GM21619 (cell line): ENCODE measurements at regions not wholly inside any gene's neighbourhood (a gene's known extent, or its start where the extent isn't known, plus 50 kb on each side); places are given as distances from the start of the nearest gene placed in this dataset.

Experiments
- ATAC-seq: cut with Tn5 transposase; IDR thresholded peaks from one replicate; pipeline ENCODE4 v1.9.1; 2021; ENCODE audit not compliant: unreplicated experiment

- ATAC-seq = no peak
Observed at GRCh38 chr20:7828437-7828836, 111.8 kb downstream of the HAO1 start.

GRCh38 chr20:7829031-7829430 lies 111.2 kb downstream of the HAO1 start:
- ATAC-seq = no peak

DNA sequence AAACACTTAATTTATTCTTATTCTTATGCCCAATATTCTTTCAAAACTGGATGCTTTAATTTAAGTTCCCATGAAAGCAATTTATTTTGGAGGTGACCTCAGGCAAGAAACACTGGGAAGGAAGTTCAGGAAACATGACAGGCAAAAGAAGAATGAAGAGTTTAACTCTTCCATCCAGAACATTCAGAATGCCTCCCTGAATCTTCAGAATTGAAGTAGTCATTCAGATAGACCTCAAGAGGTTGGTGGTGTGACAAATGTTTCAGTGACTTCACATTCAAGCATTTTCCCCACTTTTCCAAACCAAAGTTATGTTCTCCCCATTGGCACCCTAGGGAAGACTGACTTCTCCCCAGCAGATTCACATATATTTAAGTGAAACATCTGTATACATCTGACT lies 110.5 kb downstream of the HAO1 start:
- ATAC-seq = no peak
